Stimulated activated effector memory CD8-positive, alpha-beta T cell treated with anti-CD3 and anti-CD28 coated beads, Interleukin-12 subunit alpha, Interleukin-12 subunit beta, amount 100 ng/mL, for 72 hours (primary cell): ENCODE measurements at regions not wholly inside any gene's neighbourhood (a gene's known extent, or its start where the extent isn't known, plus 50 kb on each side); places are given as distances from the start of the nearest gene placed in this dataset.
"Not testable (repeated sequence)": the region's sequence is repeated elsewhere in the genome, so short reads cannot be mapped to it uniquely, and the experiment has no call there.

Experiments
- ATAC-seq: fragments of 150-1000 bp; cut with Tn5 transposase; 2 replicates; pipeline ENCODE4 v1.10.0; 2021
- DNase-seq, 2 donors: peaks; one replicate each; pipeline ENCODE4 v3.0.0; 2021 to 2022; ENCODE audit warnings: low spot score in 2 of 2
- H3K27ac Mint-ChIP-seq: one replicate; pipeline ENCODE4 v1.8.0; 2022; ENCODE audit warnings: mild to moderate bottlenecking, mixed read lengths
- H3K36me3 Mint-ChIP-seq: one replicate; pipeline ENCODE4 v1.8.0; 2022; ENCODE audit warnings: mild to moderate bottlenecking, mixed read lengths
- H3K4me1 Mint-ChIP-seq: one replicate; pipeline ENCODE4 v1.8.0; 2022; ENCODE audit warnings: mixed read lengths
- H3K4me3 Mint-ChIP-seq: one replicate; pipeline ENCODE4 v1.8.0; 2022; ENCODE audit warnings: mild to moderate bottlenecking, mixed read lengths
- H3K9me3 Mint-ChIP-seq: one replicate; pipeline ENCODE4 v1.8.0; 2022; ENCODE audit warnings: mixed read lengths

DNA sequence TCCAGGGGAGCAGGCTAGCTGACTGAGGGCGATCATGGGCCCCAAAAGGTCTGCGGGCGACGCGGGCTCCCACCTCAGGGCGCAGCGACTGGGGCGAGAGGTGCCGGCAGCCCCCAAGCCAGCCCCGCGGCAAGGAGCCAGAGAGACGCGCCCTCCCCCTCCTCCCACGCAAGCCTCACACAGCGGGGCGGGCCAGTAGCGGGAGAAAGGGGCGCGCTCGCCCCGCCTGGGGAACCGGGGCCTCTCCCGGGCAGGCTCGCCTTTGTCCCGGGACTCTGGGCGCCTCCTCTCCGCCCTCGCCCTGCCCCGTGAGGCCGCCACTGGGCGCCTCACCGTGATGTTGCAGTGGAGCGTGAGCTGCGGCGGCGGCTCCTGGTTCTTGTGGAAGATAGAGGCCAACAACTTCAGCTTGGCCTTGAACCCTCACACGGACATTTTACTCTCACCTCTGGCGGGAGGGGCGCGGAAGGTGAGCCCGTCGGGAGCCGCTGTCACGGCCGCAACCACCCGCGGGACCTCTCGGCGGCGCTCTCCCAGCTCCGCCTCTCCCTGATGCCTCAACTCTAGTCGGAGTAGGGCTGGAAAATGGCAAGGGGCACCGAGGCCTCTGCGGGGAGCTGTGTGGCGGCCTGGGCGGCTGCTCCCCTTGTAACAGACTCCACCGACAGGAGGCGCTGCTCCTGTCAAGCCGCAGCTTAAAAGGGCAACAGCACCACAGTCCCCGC is 100.5 kb upstream of the ZSCAN2 start:
- H3K27ac Mint-ChIP-seq, H3K9me3 Mint-ChIP-seq, H3K36me3 Mint-ChIP-seq, H3K4me1 Mint-ChIP-seq, ATAC-seq: not testable (repeated sequence)
- peak in 1 of 2 donors; percentile 39 for DNase-seq
- peak overlapping the region; percentile 43 for H3K4me3 Mint-ChIP-seq

DNA sequence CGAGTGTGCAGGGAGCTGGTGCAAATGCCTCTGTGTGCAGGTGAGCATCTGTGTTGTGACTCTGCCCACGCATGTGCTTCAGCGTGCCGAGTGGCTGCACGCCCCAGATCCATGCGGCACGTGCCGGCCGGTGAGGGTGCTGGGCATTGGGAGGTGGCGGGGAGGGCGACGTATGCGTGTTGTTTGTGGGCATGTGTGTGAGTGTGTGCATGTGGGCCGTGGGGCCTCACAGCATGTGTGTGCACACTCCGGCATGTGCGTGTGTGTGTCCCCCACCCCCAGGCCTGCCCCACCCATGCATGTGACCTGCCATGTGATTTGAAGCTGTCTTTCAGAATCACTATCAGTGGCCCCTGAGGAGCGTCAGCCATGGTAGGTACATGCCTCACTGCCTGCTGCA is 97.7 kb upstream of the ZSCAN2 start:
- not testable (repeated sequence) for H3K27ac Mint-ChIP-seq, H3K36me3 Mint-ChIP-seq, H3K4me1 Mint-ChIP-seq, H3K4me3 Mint-ChIP-seq, DNase-seq, H3K9me3 Mint-ChIP-seq, ATAC-seq

DNA sequence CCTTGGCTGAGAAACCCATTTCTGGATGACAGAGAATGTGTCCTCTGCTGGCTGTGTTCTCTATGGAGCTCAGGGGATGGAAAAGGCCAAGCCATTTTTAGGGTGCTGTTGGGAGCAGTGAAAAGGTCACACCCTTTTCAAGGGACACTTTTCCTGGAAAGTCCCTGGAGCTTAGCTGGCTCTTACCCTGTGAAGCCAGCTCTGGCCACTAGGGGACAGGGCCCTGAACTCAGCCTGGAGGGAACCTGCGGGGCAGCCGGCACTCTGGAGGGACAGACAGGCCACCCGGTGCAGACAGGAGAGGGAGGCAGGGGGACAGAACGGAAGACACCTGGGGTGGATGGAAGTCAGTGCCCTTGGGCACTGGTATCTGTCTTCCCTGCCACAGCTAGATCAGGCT is 95.3 kb upstream of the ZSCAN2 start:
- H3K9me3 Mint-ChIP-seq, ATAC-seq, H3K36me3 Mint-ChIP-seq, H3K4me3 Mint-ChIP-seq, H3K27ac Mint-ChIP-seq, H3K4me1 Mint-ChIP-seq, DNase-seq: not testable (repeated sequence)

DNA sequence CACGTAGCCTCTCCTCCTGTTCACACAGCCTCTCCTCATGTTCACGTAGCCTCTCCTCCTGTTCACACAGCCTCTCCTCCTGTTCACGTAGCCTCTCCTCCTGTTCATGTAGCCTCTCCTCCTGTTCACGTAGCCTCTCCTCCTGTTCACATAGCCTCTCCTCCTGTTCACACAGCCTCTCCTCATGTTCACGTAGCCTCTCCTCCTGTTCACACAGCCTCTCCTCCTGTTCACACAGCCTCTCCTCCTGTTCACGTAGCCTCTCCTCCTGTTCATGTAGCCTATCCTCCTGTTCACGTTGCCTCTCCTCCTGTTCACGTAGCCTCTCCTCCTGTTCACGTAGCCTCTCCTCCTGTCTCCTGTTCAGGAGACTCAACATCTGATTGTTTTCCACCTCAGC is 88.5 kb upstream of the ZSCAN2 start:
- H3K36me3 Mint-ChIP-seq, ATAC-seq, H3K27ac Mint-ChIP-seq, H3K9me3 Mint-ChIP-seq, H3K4me1 Mint-ChIP-seq, DNase-seq, H3K4me3 Mint-ChIP-seq: not testable (repeated sequence)

DNA sequence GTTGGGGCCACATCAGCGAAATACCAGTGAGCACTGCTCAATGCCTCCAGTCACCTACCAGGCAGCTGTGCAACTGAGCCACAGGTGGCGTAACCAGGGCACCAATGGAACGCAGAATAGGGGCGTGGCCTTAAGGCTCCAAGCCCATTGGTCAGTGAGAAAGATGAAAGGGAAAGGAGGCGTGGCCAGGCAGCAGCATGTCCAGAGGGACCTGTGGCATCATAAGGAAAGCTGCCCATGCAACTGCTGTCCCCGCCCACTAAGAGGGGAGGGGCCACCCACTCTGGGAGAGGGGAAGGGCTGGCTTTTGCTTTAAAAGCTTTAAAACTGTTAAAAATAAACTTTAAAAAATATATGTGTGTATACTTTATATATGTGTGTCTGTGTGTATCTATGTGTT is 84.0 kb upstream of the ZSCAN2 start:
- DNase-seq, H3K27ac Mint-ChIP-seq: not testable (repeated sequence)

DNA sequence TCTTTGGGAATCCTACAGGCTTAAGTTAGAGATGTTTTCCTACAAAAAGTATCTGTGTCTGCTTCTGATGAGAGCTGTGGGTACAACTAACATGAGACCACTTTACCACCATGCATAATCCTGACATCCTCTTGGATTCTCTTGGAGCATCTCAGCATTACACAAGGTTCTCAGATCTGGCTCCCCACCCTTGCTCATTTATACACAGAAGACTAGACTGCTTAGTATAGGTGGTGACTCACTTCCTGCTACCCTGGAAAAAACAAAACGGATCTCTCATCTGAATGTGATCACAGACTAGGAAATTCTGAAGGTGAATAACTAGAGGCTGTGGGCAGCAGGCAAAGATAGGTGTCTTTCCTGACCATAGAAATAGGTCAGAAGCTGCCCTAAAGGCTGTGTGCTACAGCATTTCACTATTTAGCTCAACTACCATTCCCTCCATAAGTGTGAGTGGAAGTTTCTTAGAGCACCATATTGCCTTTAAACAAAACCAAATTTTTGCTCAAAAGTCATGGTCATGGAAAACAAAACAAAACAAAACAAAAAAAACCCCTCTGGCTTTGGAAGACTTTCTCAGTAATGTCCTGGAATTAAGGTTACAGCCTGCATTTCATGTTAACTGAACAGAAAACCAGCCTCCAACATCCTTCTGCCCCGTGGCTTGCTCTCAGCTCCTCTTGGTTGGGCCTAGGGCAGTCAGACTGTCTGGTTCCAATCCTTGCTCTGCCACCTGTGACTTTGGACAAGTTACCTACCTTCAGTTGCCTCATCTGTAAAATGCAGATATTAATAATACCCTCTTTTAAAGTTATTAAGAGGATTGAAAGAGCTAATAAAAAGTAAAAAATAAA is 75.1 kb upstream of the ZSCAN2 start:
- H3K27ac Mint-ChIP-seq, DNase-seq, H3K36me3 Mint-ChIP-seq, H3K4me1 Mint-ChIP-seq, H3K9me3 Mint-ChIP-seq, H3K4me3 Mint-ChIP-seq: not testable (repeated sequence)
- ATAC-seq = peak; percentile 90

More for the DNA sequence above, 84.0 kb upstream of the ZSCAN2 start:
- ATAC-seq, H3K9me3 Mint-ChIP-seq, H3K4me3 Mint-ChIP-seq, H3K4me1 Mint-ChIP-seq, H3K36me3 Mint-ChIP-seq: not testable (repeated sequence)

DNA sequence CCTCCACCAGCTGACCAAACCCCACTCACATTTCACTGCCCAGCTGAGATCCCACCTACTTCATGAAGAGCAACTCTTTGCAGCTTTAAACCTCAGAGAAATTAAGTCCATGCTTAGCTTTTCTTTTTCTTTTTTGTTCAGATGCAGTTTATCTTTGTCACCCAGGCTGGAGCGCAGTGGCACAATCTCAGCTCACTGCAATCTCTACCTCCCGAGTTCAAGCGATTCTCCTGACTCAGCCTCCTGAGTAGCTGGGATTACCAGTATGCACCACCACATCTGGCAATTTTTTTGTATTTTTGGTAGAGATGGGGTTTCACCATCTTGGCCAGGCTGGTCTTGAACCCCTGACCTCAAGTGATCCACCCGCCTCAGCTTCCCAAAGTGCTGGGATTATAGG is 70.1 kb upstream of the ZSCAN2 start:
- H3K4me3 Mint-ChIP-seq, H3K9me3 Mint-ChIP-seq, H3K36me3 Mint-ChIP-seq, ATAC-seq, DNase-seq, H3K27ac Mint-ChIP-seq: not testable (repeated sequence)
- peaks cover 16% of the 10 kb centered on the region for H3K4me1 Mint-ChIP-seq

DNA sequence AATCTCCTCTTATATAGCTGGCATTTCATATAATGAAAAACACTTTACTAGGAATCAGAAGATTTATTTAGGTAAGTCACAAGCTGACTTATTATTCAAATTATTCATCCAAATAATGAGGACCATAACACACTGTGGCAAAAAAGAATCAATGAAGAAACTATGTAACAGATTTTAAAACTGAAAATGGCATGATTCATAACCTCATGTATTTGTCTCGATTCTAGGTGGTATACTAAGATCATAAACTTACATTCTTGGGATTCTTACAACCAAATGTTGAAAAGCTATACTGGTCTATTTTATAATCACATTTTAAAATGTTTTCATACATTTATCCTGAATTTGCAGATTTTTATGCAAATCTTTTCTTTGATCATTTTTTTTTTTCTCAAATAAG is 69.6 kb upstream of the ZSCAN2 start:
- not testable (repeated sequence) for H3K36me3 Mint-ChIP-seq, DNase-seq, H3K27ac Mint-ChIP-seq, H3K4me3 Mint-ChIP-seq, H3K9me3 Mint-ChIP-seq
- peaks cover 16% of the 10 kb centered on the region for H3K4me1 Mint-ChIP-seq
- ATAC-seq = peak; percentile 58

DNA sequence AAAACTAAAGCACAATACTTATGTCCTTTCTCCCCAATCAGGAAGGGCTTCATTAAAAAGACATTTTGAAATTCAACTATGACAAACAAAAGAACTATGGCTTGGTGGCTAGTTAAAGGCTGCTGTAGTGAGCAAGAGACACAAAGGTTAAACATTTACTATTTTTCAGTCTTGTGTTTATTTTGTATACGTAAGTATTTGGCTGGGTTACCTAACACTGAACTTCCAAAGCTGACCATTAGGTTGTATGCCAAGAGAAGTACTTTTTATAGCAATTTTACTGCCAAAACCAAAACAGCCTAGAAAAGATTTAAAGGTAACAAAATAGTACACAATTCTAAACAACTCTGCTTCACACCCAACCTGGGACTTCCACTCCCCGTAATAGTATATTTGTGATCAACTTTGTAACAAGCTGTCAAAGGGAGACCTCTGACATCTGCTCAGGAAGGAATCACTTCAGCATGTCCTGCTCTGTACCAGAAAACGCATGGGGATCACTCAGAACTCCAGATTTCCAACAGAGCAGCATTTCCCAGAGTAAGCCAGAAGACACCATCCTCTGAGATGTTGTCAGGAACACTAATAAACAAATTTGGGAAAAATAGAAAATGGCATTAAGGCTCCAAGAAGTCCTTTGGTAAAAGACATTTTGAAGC is 69.0 kb upstream of the ZSCAN2 start:
- H3K4me1 Mint-ChIP-seq = peaks cover 16% of the 10 kb centered on the region
- not testable (repeated sequence) for ATAC-seq, H3K9me3 Mint-ChIP-seq, H3K36me3 Mint-ChIP-seq, H3K4me3 Mint-ChIP-seq, DNase-seq, H3K27ac Mint-ChIP-seq

DNA sequence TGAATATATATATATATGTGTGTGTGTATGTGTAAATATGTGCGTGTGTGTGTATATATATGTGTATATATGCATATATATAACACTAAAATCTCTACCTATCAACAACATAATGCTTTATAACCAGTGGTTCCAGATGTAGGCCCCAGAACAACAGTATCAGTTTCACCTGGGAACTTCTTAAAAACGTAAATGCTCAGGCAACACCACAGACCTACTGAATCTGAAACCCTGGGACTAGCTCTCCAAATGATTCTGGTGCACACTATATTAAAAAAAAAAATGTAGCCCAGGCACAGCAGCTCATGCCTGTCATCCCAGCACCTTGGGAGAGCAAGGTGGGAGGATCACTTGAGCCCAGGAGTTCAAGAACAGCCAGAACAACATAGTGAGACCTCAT is 67.1 kb upstream of the ZSCAN2 start:
- DNase-seq, H3K36me3 Mint-ChIP-seq, H3K4me3 Mint-ChIP-seq, H3K27ac Mint-ChIP-seq, H3K9me3 Mint-ChIP-seq, ATAC-seq: not testable (repeated sequence)
- H3K4me1 Mint-ChIP-seq = peaks cover 16% of the 10 kb centered on the region

DNA sequence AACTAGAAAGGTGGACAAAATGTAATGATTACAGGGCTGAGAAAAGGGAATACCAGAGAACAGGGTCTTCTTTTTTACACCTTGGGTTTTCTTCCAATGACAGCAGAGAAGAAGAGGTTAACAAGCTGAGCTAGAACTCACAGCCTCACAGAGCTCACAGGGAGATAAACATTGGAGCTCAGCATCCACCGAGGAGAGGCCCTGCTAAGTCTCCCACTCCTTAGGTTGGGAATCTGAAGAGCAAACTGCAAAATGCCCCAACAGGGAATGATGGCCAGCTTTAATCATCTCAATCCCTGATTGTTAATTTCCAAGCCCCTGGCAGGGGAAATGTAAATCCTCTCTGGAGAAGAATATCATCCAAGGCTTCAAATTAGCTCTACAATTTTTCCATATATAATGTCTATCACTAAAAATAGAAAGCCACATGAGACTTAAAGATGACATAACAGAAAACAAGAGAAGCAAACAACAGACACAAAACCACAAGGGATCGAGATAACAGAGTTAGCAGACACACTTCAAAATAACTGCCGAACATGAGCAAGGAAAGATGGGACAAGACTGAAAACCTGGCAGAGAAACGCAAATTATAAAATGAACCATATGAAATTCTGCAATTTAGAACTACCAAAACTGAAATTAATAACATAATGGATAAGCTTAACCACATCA is 66.1 kb upstream of the ZSCAN2 start:
- not testable (repeated sequence) for DNase-seq, H3K36me3 Mint-ChIP-seq, ATAC-seq, H3K9me3 Mint-ChIP-seq, H3K27ac Mint-ChIP-seq, H3K4me3 Mint-ChIP-seq
- peaks cover 16% of the 10 kb centered on the region for H3K4me1 Mint-ChIP-seq

DNA sequence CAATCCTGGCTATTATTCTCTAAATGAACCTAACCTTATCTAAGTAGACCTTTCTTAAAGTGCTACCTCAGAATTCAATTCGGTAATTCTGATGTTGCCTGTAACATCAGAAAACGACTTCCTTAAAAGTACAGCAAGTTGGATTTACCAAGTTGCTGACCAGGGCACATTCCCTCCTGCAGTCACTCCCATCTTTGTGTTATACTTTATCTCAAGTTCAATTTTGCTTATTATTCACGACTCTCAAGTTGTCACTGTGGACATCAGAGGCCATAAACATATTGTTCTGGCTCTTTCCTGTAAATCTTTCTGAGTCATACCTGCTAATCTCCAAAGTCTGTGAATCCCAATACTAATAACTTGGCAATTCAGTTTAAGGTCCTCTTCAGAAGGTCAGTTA is 64.6 kb upstream of the ZSCAN2 start:
- ATAC-seq, H3K4me1 Mint-ChIP-seq, H3K9me3 Mint-ChIP-seq, DNase-seq, H3K27ac Mint-ChIP-seq, H3K4me3 Mint-ChIP-seq: not testable (repeated sequence)
- H3K36me3 Mint-ChIP-seq = peaks cover 15% of the 10 kb centered on the region

DNA sequence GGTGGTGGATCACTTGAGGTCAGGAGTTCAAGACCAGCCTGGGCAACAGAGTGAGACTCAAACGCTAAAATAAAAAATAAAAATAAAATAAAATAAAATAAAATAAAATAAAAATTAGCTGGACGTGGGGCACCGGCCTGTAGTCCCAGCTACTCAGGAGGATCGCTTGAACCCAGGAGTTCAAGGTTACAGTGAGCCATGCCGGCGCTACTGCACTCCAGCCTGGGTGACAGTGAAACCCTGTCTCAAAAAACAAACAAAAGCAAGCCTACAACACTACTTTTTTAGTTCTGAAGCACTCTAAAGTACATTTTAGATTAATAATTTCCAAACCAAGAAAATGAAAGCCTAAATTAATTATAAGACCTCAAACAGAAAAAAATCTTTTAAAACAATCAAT is 56.2 kb upstream of the ZSCAN2 start:
- not testable (repeated sequence) for H3K4me3 Mint-ChIP-seq, DNase-seq, ATAC-seq, H3K9me3 Mint-ChIP-seq, H3K27ac Mint-ChIP-seq
- Mint-ChIP-seq H3K4me1 (peaks cover 12% of the 10 kb centered on the region), H3K36me3 (peaks cover 21% of the 10 kb centered on the region)

DNA sequence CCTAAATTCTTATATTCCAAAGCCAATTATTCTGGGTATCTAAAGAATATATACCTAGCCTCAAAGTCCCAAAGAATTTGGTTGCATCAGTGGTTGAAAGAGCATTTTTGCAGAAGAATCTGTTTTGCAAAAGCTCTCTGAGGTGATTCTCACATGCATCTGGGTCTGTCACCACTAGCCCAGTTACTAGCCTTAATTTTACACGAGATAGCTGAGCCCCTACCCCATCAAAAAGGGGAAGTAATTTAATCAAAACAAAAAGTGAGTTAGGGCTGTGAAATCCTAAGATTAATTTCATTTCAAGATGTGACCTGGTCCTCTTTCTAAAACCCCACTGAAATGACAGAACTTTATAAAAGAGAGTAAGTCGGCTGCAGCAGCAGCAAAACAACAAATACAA is 53.7 kb upstream of the ZSCAN2 start:
- not testable (repeated sequence) for H3K4me3 Mint-ChIP-seq, ATAC-seq, H3K36me3 Mint-ChIP-seq, DNase-seq, H3K9me3 Mint-ChIP-seq
- H3K4me1 Mint-ChIP-seq = peaks cover 12% of the 10 kb centered on the region
- peak overlapping the region; percentile 60 for H3K27ac Mint-ChIP-seq

DNA sequence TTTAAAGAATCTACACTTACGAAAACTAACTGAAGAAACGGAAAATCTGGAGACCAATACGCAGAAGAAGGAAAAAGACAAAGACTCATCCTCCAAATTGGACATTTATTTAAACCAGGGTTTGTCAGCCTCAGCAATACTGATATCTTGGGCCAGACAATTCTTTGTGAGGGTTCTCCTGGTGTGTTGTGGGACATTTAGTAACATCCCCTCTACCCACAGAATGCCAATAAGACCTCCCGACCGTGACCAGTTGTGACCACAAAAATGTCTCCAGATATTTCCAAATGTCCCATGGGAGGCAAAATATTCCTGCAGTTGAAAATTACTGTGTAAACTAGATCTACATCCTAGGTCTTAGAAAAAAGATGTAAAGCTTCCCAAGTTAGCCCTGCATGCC is 50.3 kb upstream of the ZSCAN2 start:
- not testable (repeated sequence) for H3K9me3 Mint-ChIP-seq

More for the DNA sequence above, 50.3 kb upstream of the ZSCAN2 start:
- not testable (repeated sequence) for ATAC-seq, DNase-seq, H3K4me3 Mint-ChIP-seq, H3K27ac Mint-ChIP-seq
- H3K4me1 Mint-ChIP-seq = peaks cover 14% of the 10 kb centered on the region
- H3K36me3 Mint-ChIP-seq = peaks cover 12% of the 10 kb centered on the region
